Activated CD8-positive, alpha-beta T cell treated with anti-CD3 and anti-CD28 coated beads for 36 hours (primary cell): ENCODE measurements at regions not wholly inside any gene's neighbourhood (a gene's known extent, or its start where the extent isn't known, plus 50 kb on each side); places are given as distances from the start of the nearest gene placed in this dataset.

Experiments used
- ATAC-seq: fragments of 200-7000 bp; cut with Tn5 transposase; one replicate; pipeline ENCODE4 v1.10.0; 2021; ENCODE audit warnings: mild to moderate bottlenecking, moderate library complexity
- CTCF ChIA-PET: fragments of 350-600 bp; sonication (Branson Sonifier 250); formaldehyde crosslinking; loops from one replicate; lab custom pipeline; 2021; ENCODE audit warnings: antibody characterized with exemption; lab: Charles Lee
- POLR2A ChIA-PET: fragments of 350-600 bp; sonication (Branson Sonifier 250); formaldehyde crosslinking; loops from one replicate; lab custom pipeline; 2021; ENCODE audit warnings: antibody characterized with exemption; lab: Charles Lee
- DNase-seq: peaks from one replicate; pipeline ENCODE4 v3.0.0-alpha.2; 2020
- H3K27ac Mint-ChIP-seq: one replicate; pipeline ENCODE4 v1.8.0; 2021; ENCODE audit warnings: mild to moderate bottlenecking, mixed read lengths
- H3K27me3 Mint-ChIP-seq: one replicate; pipeline ENCODE4 v1.8.0; 2021; ENCODE audit warnings: mixed read lengths
- H3K36me3 Mint-ChIP-seq: one replicate; pipeline ENCODE4 v1.8.0; 2021; ENCODE audit warnings: low read depth, mixed read lengths
- H3K4me1 Mint-ChIP-seq: one replicate; pipeline ENCODE4 v1.8.0; 2021; ENCODE audit warnings: low read depth, mixed read lengths
- H3K4me3 Mint-ChIP-seq: one replicate; pipeline ENCODE4 v1.8.0; 2021; ENCODE audit warnings: mild to moderate bottlenecking, moderate library complexity, mixed read lengths
- H3K9me3 Mint-ChIP-seq: one replicate; pipeline ENCODE4 v1.8.0; 2021; ENCODE audit warnings: mixed read lengths
- intact Hi-C: fragments of 100-400 bp; cut with micrococcal nuclease; formaldehyde crosslinking; loops from one replicate; pipeline ENCODE4 v1.10.0; 2022
- TF ChIP-seq, protein P1 (sequence below): fragments of 200-600 bp; IDR thresholded peaks from one replicate; pipeline ENCODE4 v1.8.0; 2022; ENCODE audit warnings: antibody characterized with exemption, mild to moderate bottlenecking

DNA sequence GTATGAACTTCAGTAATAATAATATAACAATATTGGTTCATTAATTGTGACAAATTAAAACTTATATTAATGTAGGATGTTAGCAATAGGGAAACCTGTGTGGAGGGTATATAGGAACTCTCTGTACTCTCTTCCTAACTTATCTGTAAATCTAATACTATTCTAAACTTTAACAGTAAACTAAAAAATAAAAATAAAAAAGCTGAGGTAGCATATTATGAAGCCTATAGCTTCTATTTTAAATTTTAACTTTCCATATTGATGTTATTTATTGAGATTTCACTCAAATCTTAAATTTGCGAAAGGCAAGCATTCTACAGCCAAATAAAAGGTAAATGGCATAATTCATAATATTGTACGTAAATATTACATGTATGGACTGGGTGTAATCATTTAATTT is 326.4 kb downstream of the MEI4 start:
- ATAC-seq, result no peak
- intact Hi-C loops, result no loop called here
- no peak for DNase-seq
- H3K36me3 Mint-ChIP-seq, result no peaks in the 10 kb centered on the region
- H3K4me1 Mint-ChIP-seq, result no peaks in the 10 kb centered on the region
- TF ChIP-seq, protein P1, sequence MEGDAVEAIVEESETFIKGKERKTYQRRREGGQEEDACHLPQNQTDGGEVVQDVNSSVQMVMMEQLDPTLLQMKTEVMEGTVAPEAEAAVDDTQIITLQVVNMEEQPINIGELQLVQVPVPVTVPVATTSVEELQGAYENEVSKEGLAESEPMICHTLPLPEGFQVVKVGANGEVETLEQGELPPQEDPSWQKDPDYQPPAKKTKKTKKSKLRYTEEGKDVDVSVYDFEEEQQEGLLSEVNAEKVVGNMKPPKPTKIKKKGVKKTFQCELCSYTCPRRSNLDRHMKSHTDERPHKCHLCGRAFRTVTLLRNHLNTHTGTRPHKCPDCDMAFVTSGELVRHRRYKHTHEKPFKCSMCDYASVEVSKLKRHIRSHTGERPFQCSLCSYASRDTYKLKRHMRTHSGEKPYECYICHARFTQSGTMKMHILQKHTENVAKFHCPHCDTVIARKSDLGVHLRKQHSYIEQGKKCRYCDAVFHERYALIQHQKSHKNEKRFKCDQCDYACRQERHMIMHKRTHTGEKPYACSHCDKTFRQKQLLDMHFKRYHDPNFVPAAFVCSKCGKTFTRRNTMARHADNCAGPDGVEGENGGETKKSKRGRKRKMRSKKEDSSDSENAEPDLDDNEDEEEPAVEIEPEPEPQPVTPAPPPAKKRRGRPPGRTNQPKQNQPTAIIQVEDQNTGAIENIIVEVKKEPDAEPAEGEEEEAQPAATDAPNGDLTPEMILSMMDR, result no peak
- no peak overlapping the region for H3K27ac Mint-ChIP-seq
- peaks cover 9% of the 10 kb centered on the region for H3K9me3 Mint-ChIP-seq
- no peaks in the 10 kb centered on the region for H3K27me3 Mint-ChIP-seq
- no peak overlapping the region for H3K4me3 Mint-ChIP-seq
- ChIA-PET CTCF (no interaction called here), POLR2A (no interaction called here)

- H3K4me3 Mint-ChIP-seq, result no peak overlapping the region
- peaks cover 14% of the 10 kb centered on the region for H3K9me3 Mint-ChIP-seq
- TF ChIP-seq, protein P1, result no peak
- DNase-seq (no peak), ATAC-seq (no peak)
- no peaks in the 10 kb centered on the region for H3K36me3 Mint-ChIP-seq
- H3K27ac Mint-ChIP-seq, result no peak overlapping the region
- intact Hi-C loops, result no loop called here
- no peaks in the 10 kb centered on the region for H3K27me3 Mint-ChIP-seq
- CTCF ChIA-PET, result no interaction called here
- H3K4me1 Mint-ChIP-seq, result no peaks in the 10 kb centered on the region
- POLR2A ChIA-PET, result no interaction called here
Measured at GRCh38 chr6:77986380-77987034, 333.7 kb downstream of the MEI4 start.

DNA sequence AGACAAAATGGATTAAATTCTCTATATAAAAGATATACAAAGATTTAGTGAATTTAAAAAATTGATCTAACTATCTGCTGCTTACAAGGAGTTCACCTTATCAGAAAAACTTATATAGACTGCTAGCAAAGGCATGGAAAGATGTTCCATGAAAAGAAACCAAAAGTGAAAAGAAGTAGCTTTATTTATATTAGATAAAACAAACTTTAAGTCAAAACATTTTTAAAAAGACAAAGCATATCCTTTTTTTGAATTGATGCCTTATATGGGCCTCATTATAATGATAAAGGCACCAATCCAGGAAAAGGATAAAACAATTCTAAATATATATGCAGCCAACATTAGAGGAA is 334.2 kb downstream of the MEI4 start:
- H3K4me3 Mint-ChIP-seq, result no peak overlapping the region
- DNase-seq (no peak), ATAC-seq (no peak)
- ChIA-PET CTCF (no interaction called here), POLR2A (no interaction called here)
- no peaks in the 10 kb centered on the region for H3K27me3 Mint-ChIP-seq
- H3K27ac Mint-ChIP-seq, result no peak overlapping the region
- TF ChIP-seq, protein P1, result no peak
- intact Hi-C loops, result no loop called here
- H3K4me1 Mint-ChIP-seq, result no peaks in the 10 kb centered on the region
- H3K9me3 Mint-ChIP-seq, result peaks cover 11% of the 10 kb centered on the region
- H3K36me3 Mint-ChIP-seq, result no peaks in the 10 kb centered on the region

DNA sequence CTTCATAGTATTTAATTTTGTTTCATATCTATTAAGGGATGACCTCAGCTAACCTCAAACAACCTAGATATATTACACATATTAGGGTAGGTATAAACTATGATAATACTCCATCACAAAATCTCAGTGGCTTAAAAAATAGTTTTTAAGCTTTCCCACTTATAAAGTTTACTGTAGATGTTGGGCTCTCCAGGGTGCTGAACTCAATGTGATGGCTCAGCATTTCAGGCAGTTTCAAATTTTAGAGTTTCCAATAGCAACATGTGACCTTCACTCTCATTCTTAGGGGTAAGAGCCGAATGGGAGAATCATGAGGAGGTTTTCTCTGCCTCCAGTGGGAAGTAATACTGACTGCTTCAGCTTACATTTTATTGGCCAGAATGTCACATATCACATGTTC is 357.3 kb downstream of the MEI4 start:
- DNase-seq, result no peak
- Mint-ChIP-seq H3K27ac (no peak overlapping the region), H3K4me3 (no peak overlapping the region), H3K27me3 (no peaks in the 10 kb centered on the region), H3K36me3 (no peaks in the 10 kb centered on the region), H3K9me3 (peaks cover 4% of the 10 kb centered on the region), H3K4me1 (no peaks in the 10 kb centered on the region)
- ChIA-PET POLR2A (no interaction called here), CTCF (no interaction called here)
- no peak for ATAC-seq
- TF ChIP-seq, protein P1, result no peak
- intact Hi-C loops, result no loop called here

GRCh38 chr6:78020586-78020985 is 367.7 kb downstream of the MEI4 start:
- ChIA-PET CTCF (interaction anchor here (0.6 kb wide), 1 partner anchor 376 kb away, joined by 3 read pairs; no protein-coding TSS in a partner anchor), POLR2A (no interaction called here)

More at GRCh38 chr6:78020586-78020985, 367.7 kb downstream of the MEI4 start:
- TF ChIP-seq, protein P1, result no peak
- Mint-ChIP-seq H3K27ac (no peak overlapping the region), H3K27me3 (no peaks in the 10 kb centered on the region), H3K9me3 (peaks cover 4% of the 10 kb centered on the region), H3K4me3 (no peak overlapping the region), H3K4me1 (no peaks in the 10 kb centered on the region), H3K36me3 (no peaks in the 10 kb centered on the region)
- intact Hi-C loops, result no loop called here
- no peak for DNase-seq
- ATAC-seq, result no peak
